Thymus (tissue), 11 donors: ENCODE measurements at regions not wholly inside any gene's neighbourhood (a gene's known extent, or its start where the extent isn't known, plus 50 kb on each side); places are given as distances from the start of the nearest gene placed in this dataset.

Experiments
- DNase-seq, 9 donors: peaks; one replicate each; pipeline ENCODE4 v3.0.0-alpha.2; 2013; ENCODE audit warnings: low spot score in 9 of 9, low read depth in 6 of 9, missing footprints in 1 of 9
- H3K27ac ChIP-seq, 2 donors: one replicate each; pipeline ENCODE4 v1.5.1; 2013; ENCODE audit warnings: control low read depth in 1 of 2, low read depth in 1 of 2, low read length in 1 of 2, mild to moderate bottlenecking in 1 of 2, moderate library complexity in 1 of 2
- H3K27me3 ChIP-seq, 2 donors: one replicate each; pipeline ENCODE4 v1.5.1; 2013; ENCODE audit warnings: low read length in 1 of 2; ENCODE audit not compliant: control insufficient read depth in 2 of 2, insufficient read depth in 1 of 2
- H3K36me3 ChIP-seq, 2 donors: one replicate each; pipeline ENCODE4 v1.5.1; 2013; ENCODE audit warnings: low read length in 1 of 2, mild to moderate bottlenecking in 1 of 2, moderate library complexity in 1 of 2; ENCODE audit not compliant: control insufficient read depth in 2 of 2, insufficient read depth in 2 of 2
- H3K4me1 ChIP-seq, 2 donors: one replicate each; pipeline ENCODE4 v1.5.1; 2013; ENCODE audit warnings: low read length in 2 of 2; ENCODE audit not compliant: control insufficient read depth in 2 of 2, insufficient read depth in 2 of 2
- H3K4me3 ChIP-seq, 2 donors: one replicate each; pipeline ENCODE4 v1.5.1; 2013; ENCODE audit warnings: low read length in 2 of 2, control low read depth in 1 of 2, mild to moderate bottlenecking in 1 of 2
- H3K9me3 ChIP-seq, 2 donors: one replicate each; pipeline ENCODE4 v1.5.1; 2013; ENCODE audit warnings: low read length in 1 of 2, mild to moderate bottlenecking in 1 of 2; ENCODE audit not compliant: control insufficient read depth in 2 of 2, insufficient read depth in 1 of 2
- WGBS: extraction: QIAGEN DNeasy Blood & Tissue Kit; methylation state at CpG from one replicate; pipeline ENCODE4 v1.1.7; 2013; 5-methylcytosine and 5-hydroxymethylcytosine counted together
- donor health status: healthy.

DNA sequence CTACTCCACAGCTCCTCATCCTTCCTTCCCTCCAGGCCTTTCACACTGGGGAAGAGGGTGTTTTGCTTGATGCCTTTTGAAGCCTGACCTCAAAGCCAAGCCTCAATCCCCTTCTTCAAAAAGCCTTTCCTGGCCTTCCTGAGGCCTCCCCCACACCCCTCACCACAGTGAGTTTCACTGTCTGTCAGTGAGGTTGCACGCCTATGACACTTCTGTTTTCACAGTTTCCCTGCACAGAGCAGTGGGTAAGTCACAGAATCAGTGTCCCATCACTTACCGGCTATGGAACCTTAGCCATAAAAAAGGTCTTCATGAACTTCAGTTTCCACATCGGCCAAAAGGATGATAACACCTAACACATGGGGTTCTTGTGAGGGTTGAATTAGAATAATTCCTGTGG lies 371.4 kb downstream of the UQCRFS1 start:
- Histone ChIP-seq H3K4me3 (no peak overlapping the region), H3K27ac (no peak overlapping the region), H3K9me3 (no peaks in the 10 kb centered on the region), H3K27me3 (no peaks in the 10 kb centered on the region), H3K36me3 (no peaks in the 10 kb centered on the region), H3K4me1 (no peaks in the 10 kb centered on the region)
- DNase-seq: no peak
- 90% methylated on average over 3 of the region's 3 CpGs for WGBS

DNA sequence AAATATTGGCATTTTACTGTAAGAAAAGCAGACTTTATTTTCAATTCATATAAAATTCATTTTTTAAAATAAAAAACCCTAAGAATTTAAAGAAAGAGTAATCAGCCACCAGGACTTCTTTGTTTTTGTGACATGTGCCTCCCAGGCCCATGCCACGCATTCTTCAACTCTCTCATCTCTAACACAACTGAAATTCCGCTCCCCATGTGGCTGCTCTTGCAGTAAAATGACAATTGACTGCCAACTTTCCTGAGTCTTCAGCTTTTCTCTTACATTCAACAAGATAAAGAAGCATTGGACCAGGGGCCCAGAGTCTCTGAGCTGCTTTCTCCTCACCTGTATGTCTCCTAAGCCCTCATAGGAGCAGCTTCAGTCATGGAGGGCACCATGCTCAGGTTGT lies 372.1 kb downstream of the UQCRFS1 start:
- Histone ChIP-seq H3K36me3 (no peaks in the 10 kb centered on the region), H3K4me3 (no peak overlapping the region), H3K4me1 (no peaks in the 10 kb centered on the region), H3K27ac (no peak overlapping the region), H3K9me3 (no peaks in the 10 kb centered on the region), H3K27me3 (no peaks in the 10 kb centered on the region)
- no peak for DNase-seq
- 90% methylated on average over 2 of the region's 2 CpGs for WGBS

DNA sequence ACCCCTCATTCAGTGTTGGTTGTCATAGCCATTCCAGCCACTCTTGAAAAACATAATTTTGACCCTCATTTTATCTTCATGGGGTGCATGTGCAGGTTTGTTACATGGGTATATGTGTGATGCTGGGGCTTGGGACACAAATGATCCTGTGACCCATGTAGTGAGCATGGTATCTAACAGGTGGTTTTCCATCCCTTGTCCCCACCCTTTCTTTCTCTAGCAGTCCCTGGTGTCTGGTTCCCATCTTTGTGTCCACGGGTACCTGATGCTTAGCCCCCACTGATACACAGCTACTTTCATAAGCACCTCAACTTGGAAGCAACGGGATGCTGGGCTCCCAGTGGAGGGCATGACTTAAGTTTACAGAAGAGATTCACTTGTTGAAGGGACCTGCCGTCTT lies 373.5 kb downstream of the UQCRFS1 start:
- H3K27ac ChIP-seq: no peak overlapping the region
- 86% methylated on average over 3 of the region's 3 CpGs for WGBS
- no peaks in the 10 kb centered on the region for H3K9me3 ChIP-seq
- no peaks in the 10 kb centered on the region for H3K27me3 ChIP-seq
- no peak for DNase-seq
- no peaks in the 10 kb centered on the region for H3K36me3 ChIP-seq
- no peaks in the 10 kb centered on the region for H3K4me1 ChIP-seq
- H3K4me3 ChIP-seq: no peak overlapping the region

DNA sequence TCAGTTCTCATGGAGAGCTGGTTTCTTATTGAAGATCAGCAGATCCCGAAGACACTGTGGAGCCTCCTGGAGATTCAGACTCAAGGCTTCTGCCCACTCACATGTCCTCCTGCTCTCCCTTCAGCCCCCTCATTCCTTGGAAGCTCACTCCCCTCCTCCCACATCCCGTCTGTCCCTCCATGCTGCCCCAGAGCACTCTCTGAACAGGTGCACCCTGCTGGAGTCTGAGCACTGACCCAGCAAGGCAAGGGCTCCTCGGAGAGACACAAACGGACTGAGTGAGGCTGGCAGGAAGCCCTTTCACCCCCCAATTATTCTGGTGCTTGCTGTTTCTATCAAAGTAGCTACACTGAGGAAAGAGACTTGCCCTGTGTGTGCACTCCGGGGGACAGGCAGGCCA lies 374.0 kb downstream of the UQCRFS1 start:
- no peaks in the 10 kb centered on the region for H3K27me3 ChIP-seq
- H3K4me1 ChIP-seq: no peaks in the 10 kb centered on the region
- no peak overlapping the region for H3K4me3 ChIP-seq
- no peak overlapping the region for H3K27ac ChIP-seq
- no peaks in the 10 kb centered on the region for H3K36me3 ChIP-seq
- no peak for DNase-seq
- no peaks in the 10 kb centered on the region for H3K9me3 ChIP-seq
- 70% methylated on average over 5 of the region's 5 CpGs for WGBS

DNA sequence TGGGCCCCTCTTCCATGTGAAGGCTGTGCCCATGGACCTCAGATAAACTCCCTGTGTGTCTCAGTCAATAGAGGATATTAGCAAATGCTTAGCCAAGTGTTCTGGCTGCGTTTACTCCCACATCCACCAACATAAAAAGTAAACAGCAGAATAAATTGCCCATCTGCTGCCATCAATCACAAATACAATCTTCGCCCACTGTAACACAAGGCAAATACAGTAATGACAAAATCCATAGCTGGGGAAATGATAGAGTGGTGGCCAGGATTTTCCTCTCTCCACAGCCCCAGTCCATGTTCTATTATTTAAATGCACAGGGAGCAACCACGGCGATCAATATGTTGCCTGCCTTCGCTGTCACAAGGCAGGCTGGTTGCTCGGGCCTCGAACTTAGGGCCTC lies 376.5 kb downstream of the UQCRFS1 start:
- Histone ChIP-seq H3K27ac (no peak overlapping the region), H3K9me3 (no peaks in the 10 kb centered on the region), H3K36me3 (no peaks in the 10 kb centered on the region), H3K4me1 (no peaks in the 10 kb centered on the region), H3K4me3 (no peak overlapping the region), H3K27me3 (no peaks in the 10 kb centered on the region)
- DNase-seq: no peak
- WGBS: 93% methylated on average over 7 of the region's 7 CpGs

DNA sequence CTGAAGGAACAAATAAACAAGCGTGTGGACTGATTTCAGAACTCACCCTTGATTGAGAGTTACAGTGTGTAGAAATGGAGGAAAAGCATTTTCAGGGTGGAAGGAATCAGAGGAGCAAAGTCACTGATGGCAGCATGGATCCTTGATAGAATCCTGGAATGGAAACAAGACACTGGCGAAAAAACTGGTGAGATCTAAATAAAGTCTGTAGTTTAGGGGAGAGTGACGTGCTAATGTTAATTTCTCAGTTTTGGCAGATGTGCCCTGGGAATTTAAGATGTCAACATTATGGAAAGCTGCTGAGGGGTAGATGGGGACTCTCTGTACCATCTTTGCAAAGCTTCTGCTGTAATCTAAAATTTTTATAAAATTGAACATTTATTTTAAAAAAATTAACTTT lies 378.0 kb downstream of the UQCRFS1 start:
- Histone ChIP-seq H3K4me1 (no peaks in the 10 kb centered on the region), H3K27ac (no peak overlapping the region), H3K4me3 (no peak overlapping the region), H3K36me3 (no peaks in the 10 kb centered on the region), H3K9me3 (no peaks in the 10 kb centered on the region), H3K27me3 (no peaks in the 10 kb centered on the region)
- DNase-seq: no peak
- WGBS: 74% methylated on average over 3 of the region's 3 CpGs

DNA sequence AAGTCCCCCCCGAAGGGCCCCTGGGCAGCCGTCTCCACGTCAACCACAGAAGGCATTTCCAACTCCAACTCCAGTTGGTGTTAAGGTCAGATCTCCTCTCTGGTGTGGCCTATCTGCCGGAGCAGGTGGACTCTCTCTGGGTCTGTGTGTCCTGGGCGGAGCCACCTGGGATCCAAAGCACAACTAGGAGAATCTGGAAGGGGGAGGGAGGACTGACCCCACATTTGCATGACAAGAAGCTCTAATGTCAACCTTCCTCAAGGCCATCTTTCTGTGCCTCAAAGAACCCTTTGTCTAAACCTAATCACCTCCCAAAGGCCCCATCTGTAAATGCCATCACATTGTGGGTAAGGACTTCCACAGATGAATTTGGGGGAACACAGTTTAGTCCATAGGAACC lies 381.5 kb downstream of the UQCRFS1 start:
- Histone ChIP-seq H3K4me3 (no peak overlapping the region), H3K27ac (no peak overlapping the region), H3K36me3 (no peaks in the 10 kb centered on the region), H3K9me3 (no peaks in the 10 kb centered on the region), H3K4me1 (no peaks in the 10 kb centered on the region), H3K27me3 (no peaks in the 10 kb centered on the region)
- 94% methylated on average over 5 of the region's 5 CpGs for WGBS
- DNase-seq: no peak

DNA sequence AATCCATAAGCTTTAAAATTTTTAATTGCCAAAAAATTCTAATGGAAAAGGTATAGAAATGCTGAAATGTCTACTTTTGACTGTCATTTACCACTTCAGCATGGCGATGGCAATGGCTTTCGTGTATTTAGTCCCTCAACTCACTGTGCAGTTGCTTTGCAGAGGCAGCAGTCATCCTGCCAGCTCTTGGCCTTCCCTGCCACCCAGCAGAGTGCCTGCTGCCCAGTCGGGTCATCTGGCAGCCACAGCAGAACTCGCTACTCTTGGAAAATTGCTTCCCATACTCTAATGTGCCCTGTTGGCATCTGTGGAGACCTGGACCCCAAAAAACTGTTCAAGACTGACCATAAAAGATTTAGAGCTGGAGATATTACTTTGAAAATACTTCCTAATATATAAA lies 383.2 kb downstream of the UQCRFS1 start:
- WGBS: 82% methylated on average over 4 of the region's 4 CpGs
- Histone ChIP-seq H3K4me3 (no peak overlapping the region), H3K27me3 (no peaks in the 10 kb centered on the region), H3K36me3 (no peaks in the 10 kb centered on the region), H3K27ac (no peak overlapping the region), H3K9me3 (no peaks in the 10 kb centered on the region), H3K4me1 (no peaks in the 10 kb centered on the region)
- DNase-seq: no peak

DNA sequence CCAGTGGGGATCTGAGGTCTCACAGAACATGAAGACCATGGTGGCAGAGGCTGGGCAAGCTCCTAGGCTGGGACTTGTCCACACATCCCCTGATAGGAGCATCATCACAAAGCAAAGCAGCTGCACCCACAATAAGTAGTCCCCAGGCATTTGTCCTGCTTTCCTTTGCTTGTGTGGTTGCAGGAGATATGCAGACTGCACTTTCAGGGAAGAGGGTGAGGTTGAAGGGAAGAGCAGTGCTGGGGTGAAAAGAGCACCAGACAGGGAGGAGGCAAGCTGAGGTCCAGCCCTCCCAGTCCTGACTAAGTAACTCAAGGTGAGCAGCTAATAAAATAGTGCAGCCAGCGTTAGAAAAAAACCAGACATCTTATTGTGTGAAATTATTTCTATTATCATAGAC lies 383.6 kb downstream of the UQCRFS1 start:
- H3K27me3 ChIP-seq: no peaks in the 10 kb centered on the region
- H3K36me3 ChIP-seq: no peaks in the 10 kb centered on the region
- WGBS: 98% methylated on average over 1 of the region's 1 CpG
- no peak overlapping the region for H3K4me3 ChIP-seq
- DNase-seq: no peak
- H3K9me3 ChIP-seq: no peaks in the 10 kb centered on the region
- no peaks in the 10 kb centered on the region for H3K4me1 ChIP-seq
- no peak overlapping the region for H3K27ac ChIP-seq

DNA sequence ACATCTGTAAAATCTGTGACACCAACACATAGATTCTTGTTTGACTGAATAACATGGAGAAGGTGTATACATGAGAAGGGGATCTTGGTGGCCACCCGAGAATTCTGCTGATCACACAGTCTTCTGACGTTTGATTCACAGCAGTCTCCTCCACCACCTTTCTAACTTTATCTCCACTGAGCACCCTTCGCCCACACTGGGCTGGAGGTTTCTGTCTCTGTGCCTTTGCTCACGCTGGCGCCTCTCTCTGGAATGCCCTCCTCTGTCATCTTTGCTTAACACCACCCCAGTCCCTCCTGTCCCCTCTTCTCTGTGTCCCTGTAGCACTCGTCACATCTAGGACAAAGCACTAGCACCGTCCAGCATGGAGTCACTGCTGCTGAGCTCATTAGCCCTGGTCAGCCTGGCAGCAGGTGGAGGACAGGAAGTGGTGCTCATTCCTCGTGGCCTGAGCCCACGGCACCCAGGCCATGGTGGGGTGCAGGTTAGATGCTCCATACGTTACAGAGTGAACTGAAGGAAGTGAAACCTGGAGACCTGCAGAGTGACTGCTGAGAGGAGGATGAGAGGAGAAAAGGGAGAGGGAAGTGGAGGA lies 384.6 kb downstream of the UQCRFS1 start:
- 84% methylated on average over 10 of the region's 10 CpGs for WGBS
- H3K27ac ChIP-seq: no peak overlapping the region
- H3K9me3 ChIP-seq: no peaks in the 10 kb centered on the region
- no peaks in the 10 kb centered on the region for H3K36me3 ChIP-seq
- H3K4me1 ChIP-seq: no peaks in the 10 kb centered on the region
- no peak overlapping the region for H3K4me3 ChIP-seq
- no peak for DNase-seq
- H3K27me3 ChIP-seq: no peaks in the 10 kb centered on the region
